HFFc6 (cell line): ENCODE measurements at regions not wholly inside any gene's neighbourhood (a gene's known extent, or its start where the extent isn't known, plus 50 kb on each side); places are given as distances from the start of the nearest gene placed in this dataset.

ENCODE experiments used
- DNase-seq: peaks from one replicate; pipeline ENCODE4 v3.0.0-alpha.2; 2018
- H3K27ac Mint-ChIP-seq: 2 replicates; pipeline ENCODE4 v1.8.0; 2020; ENCODE audit warnings: mild to moderate bottlenecking, mixed read lengths
- H3K27me3 Mint-ChIP-seq: 2 replicates; pipeline ENCODE4 v1.8.0; 2021; ENCODE audit warnings: mild to moderate bottlenecking, moderate library complexity, mixed read lengths; ENCODE audit not compliant: insufficient read depth
- H3K36me3 Mint-ChIP-seq: 2 replicates; pipeline ENCODE4 v1.8.0; 2021; ENCODE audit warnings: low read depth, mixed read lengths
- H3K4me1 Mint-ChIP-seq: 2 replicates; pipeline ENCODE4 v1.8.0; 2020; ENCODE audit warnings: low read depth, mixed read lengths
- H3K4me3 Mint-ChIP-seq: 2 replicates; pipeline ENCODE4 v1.8.0; 2020; ENCODE audit warnings: mild to moderate bottlenecking, moderate library complexity, mixed read lengths
- H3K9me3 Mint-ChIP-seq: 2 replicates; pipeline ENCODE4 v1.8.0; 2020; ENCODE audit warnings: mild to moderate bottlenecking, mixed read lengths
- CTCF ChIP-seq: fragments of 200-600 bp; sonication (generic); IDR thresholded peaks from 2 replicates; pipeline ENCODE4 v1.5.0; 2021; ENCODE audit warnings: antibody characterized with exemption, mild to moderate bottlenecking

GRCh38 chr15:66923438-66923881, 141.9 kb upstream of the SMAD3 start:
- Mint-ChIP-seq H3K4me3 (no peak overlapping the region; the same call in 1 of the 2 replicates), H3K27ac (no peak overlapping the region), H3K36me3 (peaks cover 25% of the 10 kb centered on the region), H3K9me3 (peaks cover 15% of the 10 kb centered on the region), H3K4me1 (peaks cover 9% of the 10 kb centered on the region; the same call in 1 of the 2 replicates), H3K27me3 (peaks cover 6% of the 10 kb centered on the region)
- TF ChIP-seq CTCF: peak; percentile 75
- no peak for DNase-seq

GRCh38 chr15:66924889-66925288, 140.5 kb upstream of the SMAD3 start:
- Mint-ChIP-seq H3K36me3 (peaks cover 24% of the 10 kb centered on the region; the same call in 1 of the 2 replicates), H3K27ac (no peak overlapping the region), H3K9me3 (peaks cover 15% of the 10 kb centered on the region), H3K27me3 (peaks cover 6% of the 10 kb centered on the region), H3K4me3 (no peak overlapping the region), H3K4me1 (peaks cover 9% of the 10 kb centered on the region; the same call in 1 of the 2 replicates)
- no peak for DNase-seq
- no peak for TF ChIP-seq CTCF

- TF ChIP-seq CTCF: no peak
- no peak for DNase-seq
- H3K36me3 Mint-ChIP-seq: peaks cover 20% of the 10 kb centered on the region; the same call in 1 of the 2 replicates
- H3K4me1 Mint-ChIP-seq: peaks cover 10% of the 10 kb centered on the region
- H3K4me3 Mint-ChIP-seq: no peak overlapping the region
- H3K27ac Mint-ChIP-seq: no peak overlapping the region
- peaks cover 15% of the 10 kb centered on the region for H3K9me3 Mint-ChIP-seq
- H3K27me3 Mint-ChIP-seq: peaks cover 6% of the 10 kb centered on the region
Measured at GRCh38 chr15:66925721-66926120, 139.7 kb upstream of the SMAD3 start.

GRCh38 chr15:66927201-66928077, 138.0 kb upstream of the SMAD3 start:
- H3K36me3 Mint-ChIP-seq: peaks cover 11% of the 10 kb centered on the region; the same call in 1 of the 2 replicates
- no peak overlapping the region for H3K27ac Mint-ChIP-seq
- TF ChIP-seq CTCF: no peak
- no peak overlapping the region for H3K4me3 Mint-ChIP-seq
- H3K4me1 Mint-ChIP-seq: peaks cover 28% of the 10 kb centered on the region
- peak; percentile 19 for DNase-seq
- peaks cover 10% of the 10 kb centered on the region for H3K9me3 Mint-ChIP-seq
- H3K27me3 Mint-ChIP-seq: peaks cover 3% of the 10 kb centered on the region

- peaks cover 5% of the 10 kb centered on the region for H3K27me3 Mint-ChIP-seq
- peaks cover 34% of the 10 kb centered on the region for H3K4me1 Mint-ChIP-seq
- H3K36me3 Mint-ChIP-seq: peaks cover 11% of the 10 kb centered on the region
- no peak overlapping the region for H3K4me3 Mint-ChIP-seq
- no peak for DNase-seq
- H3K27ac Mint-ChIP-seq: no peak overlapping the region
- H3K9me3 Mint-ChIP-seq: peaks cover 10% of the 10 kb centered on the region
- TF ChIP-seq CTCF: no peak
Measured at GRCh38 chr15:66928101-66928500, 137.3 kb upstream of the SMAD3 start.
